Right lobe of liver (tissue), 6 donors: ENCODE measurements at regions not wholly inside any gene's neighbourhood (a gene's known extent, or its start where the extent isn't known, plus 50 kb on each side); places are given as distances from the start of the nearest gene placed in this dataset.

ENCODE experiments used
- ATAC-seq, 4 donors: fragments of 200-7000 bp; cut with Tn5 transposase; one replicate each; pipeline ENCODE4 v1.9.1; 2020; ENCODE audit warnings: mild to moderate bottlenecking in 4 of 4, moderate library complexity in 4 of 4
- DNase-seq, 3 donors: peaks; one replicate each; pipeline ENCODE4 v3.0.0-alpha.2; 2020
- H3K27ac ChIP-seq, 3 donors: fragments of 200-600 bp; one replicate each; pipeline ENCODE4 v1.8.0; 2022
- H3K27me3 ChIP-seq, 2 donors: fragments of 200-600 bp; one replicate each; pipeline ENCODE4 v1.8.0; 2022
- H3K36me3 ChIP-seq, 4 donors: fragments of 200-600 bp; sonication (generic) in 1 of 4; one replicate each; pipeline versions ENCODE4 v1.5.1 to v1.8.0; 2017 to 2022; ENCODE audit warnings: control low read depth in 1 of 4
- H3K4me1 ChIP-seq, 4 donors: fragments of 200-600 bp; sonication (generic) in 1 of 4; one replicate each; pipeline versions ENCODE4 v1.5.1 to v1.8.0; 2017 to 2022; ENCODE audit warnings: control low read depth in 1 of 4
- H3K4me3 ChIP-seq, 3 donors: fragments of 200-600 bp; one replicate each; pipeline ENCODE4 v1.8.0; 2022
- H3K9me3 ChIP-seq, 4 donors: fragments of 200-600 bp; sonication (generic) in 1 of 4; one replicate each; pipeline versions ENCODE4 v1.5.1 to v1.8.0; 2017 to 2022; ENCODE audit warnings: control low read depth in 1 of 4
- POLR2A ChIP-seq: fragments of 450-650 bp; IDR thresholded peaks from one replicate; pipeline ENCODE4 v1.6.1; 2017; ENCODE audit warnings: antibody characterized with exemption, mild to moderate bottlenecking
- WGBS: methylation state at CpG from one replicate; pipeline ENCODE4 v1.1.6; 2018; ENCODE audit warnings: low coverage, low lambda C conversion rate; ENCODE audit not compliant: insufficient coverage; ENCODE audit errors: missing lambda C conversion rate; 5-methylcytosine and 5-hydroxymethylcytosine counted together
- intact Hi-C, 2 donors: fragments of 100-400 bp; cut with DNase I; formaldehyde crosslinking; loops; one replicate each; pipeline versions ENCODE4 v1.11.2 to v1.14.1; 2022
- TF ChIP-seq, protein P1 (sequence below), 4 donors: fragments of 200-600 bp in 3 of 4; fragments of 450-650 bp in 1 of 4; IDR thresholded peaks; one replicate each; pipeline versions ENCODE4 v1.5.1 to v1.8.0; 2016 to 2022; ENCODE audit warnings: antibody characterized with exemption in 4 of 4, mild to moderate bottlenecking in 2 of 4
- donor health status: DM: no; HTN: yes; CAD: no.
- donor health status: DM: no; HTN: no; CAD: no.
- donor health status: DM: no; HTN: no; CAD: no.
- donor health status: DM: no; HTN: yes; CAD: no.
- donor health status: DM: no; HTN: yes; CAD: no.

- Histone ChIP-seq H3K27ac (no peak overlapping the region), H3K36me3 (no peaks in the 10 kb centered on the region), H3K4me3 (no peak overlapping the region), H3K4me1 (peaks cover 0 to 7% (median 3%) of the 10 kb centered on the region in 4 donors), H3K27me3 (peaks cover 3 to 12% of the 10 kb centered on the region in 2 donors), H3K9me3 (no peaks in the 10 kb centered on the region)
- WGBS: 100% methylated on average over 1 of the region's 1 CpG
- ATAC-seq (no peak), DNase-seq (no peak)
- intact Hi-C loops: no loop called here
- TF ChIP-seq, protein P1, sequence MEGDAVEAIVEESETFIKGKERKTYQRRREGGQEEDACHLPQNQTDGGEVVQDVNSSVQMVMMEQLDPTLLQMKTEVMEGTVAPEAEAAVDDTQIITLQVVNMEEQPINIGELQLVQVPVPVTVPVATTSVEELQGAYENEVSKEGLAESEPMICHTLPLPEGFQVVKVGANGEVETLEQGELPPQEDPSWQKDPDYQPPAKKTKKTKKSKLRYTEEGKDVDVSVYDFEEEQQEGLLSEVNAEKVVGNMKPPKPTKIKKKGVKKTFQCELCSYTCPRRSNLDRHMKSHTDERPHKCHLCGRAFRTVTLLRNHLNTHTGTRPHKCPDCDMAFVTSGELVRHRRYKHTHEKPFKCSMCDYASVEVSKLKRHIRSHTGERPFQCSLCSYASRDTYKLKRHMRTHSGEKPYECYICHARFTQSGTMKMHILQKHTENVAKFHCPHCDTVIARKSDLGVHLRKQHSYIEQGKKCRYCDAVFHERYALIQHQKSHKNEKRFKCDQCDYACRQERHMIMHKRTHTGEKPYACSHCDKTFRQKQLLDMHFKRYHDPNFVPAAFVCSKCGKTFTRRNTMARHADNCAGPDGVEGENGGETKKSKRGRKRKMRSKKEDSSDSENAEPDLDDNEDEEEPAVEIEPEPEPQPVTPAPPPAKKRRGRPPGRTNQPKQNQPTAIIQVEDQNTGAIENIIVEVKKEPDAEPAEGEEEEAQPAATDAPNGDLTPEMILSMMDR (IDR thresholded peaks at IDR 0.05): no peak
- no peak for TF ChIP-seq POLR2A
These were observed 83.3 kb downstream of the NOG start for GRCh38 chr17:56676810-56677209.

DNA sequence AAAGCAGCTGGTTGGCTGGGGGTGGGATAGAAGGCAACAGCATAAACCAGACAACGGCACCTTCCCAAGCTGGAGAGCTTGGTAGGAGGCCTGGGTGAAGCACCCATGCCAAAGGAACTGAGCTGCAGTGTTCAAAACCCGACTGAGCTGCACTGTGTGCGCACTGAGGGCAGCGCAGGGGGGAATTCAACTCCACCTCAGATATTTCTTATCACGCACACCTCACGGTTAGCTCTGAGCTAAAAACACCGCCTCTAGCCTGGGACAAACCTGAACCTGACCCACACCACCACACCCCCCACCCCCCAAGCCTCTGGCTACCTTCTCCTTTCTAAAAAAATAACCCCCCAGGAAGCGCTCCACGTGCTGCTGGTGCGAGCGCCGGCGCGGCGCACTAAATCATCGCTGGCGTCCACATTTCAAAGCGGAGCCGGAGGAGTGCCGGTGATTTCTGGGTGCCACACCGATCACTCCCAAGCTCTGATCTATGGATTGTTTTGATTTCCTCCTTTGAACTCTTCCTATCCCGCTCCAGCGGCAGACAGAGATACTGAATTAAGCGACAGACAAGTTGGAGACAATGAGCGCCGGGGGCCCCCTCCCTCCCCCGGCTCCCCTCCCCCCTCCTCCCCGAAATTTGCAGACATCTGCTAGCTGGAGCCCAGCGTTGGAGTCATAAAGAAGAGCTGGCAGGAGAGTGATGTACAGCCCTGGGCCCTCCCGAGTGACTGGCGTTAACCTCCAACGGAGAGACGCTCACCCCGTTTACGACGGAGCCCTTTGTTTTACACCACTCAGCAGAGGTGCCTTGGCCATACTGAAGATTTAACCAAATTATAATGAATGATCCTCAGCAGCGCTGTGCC is 85.0 kb downstream of the NOG start:
- TF ChIP-seq POLR2A: no peak
- TF ChIP-seq, protein P1 (IDR thresholded peaks at IDR 0.05): no peak
- Histone ChIP-seq H3K27me3 (peaks cover 3 to 12% of the 10 kb centered on the region in 2 donors), H3K9me3 (no peaks in the 10 kb centered on the region), H3K27ac (no peak overlapping the region), H3K4me1 (peaks cover 0 to 7% (median 3%) of the 10 kb centered on the region in 4 donors), H3K36me3 (no peaks in the 10 kb centered on the region), H3K4me3 (peak overlapping the region in 2 of 3 donors; percentile 19 to 31)
- intact Hi-C loops: no loop called here
- peak; percentile 37 to 48 (median 40) for ATAC-seq
- WGBS: 8% methylated on average over 24 of the region's 37 CpGs
- DNase-seq: no peak

GRCh38 chr17:56679115-56679776 is 85.7 kb downstream of the NOG start:
- no peaks in the 10 kb centered on the region for H3K9me3 ChIP-seq
- 0% methylated on average over 11 of the region's 12 CpGs for WGBS
- intact Hi-C loops: no loop called here
- ATAC-seq (peak; percentile 71 to 84 (median 74)), DNase-seq (no peak)
- TF ChIP-seq, protein P1 (IDR thresholded peaks at IDR 0.05): peak; percentile 36 to 65 (median 58)
- no peak for TF ChIP-seq POLR2A
- peaks cover 3 to 12% of the 10 kb centered on the region in 2 donors for H3K27me3 ChIP-seq
- no peaks in the 10 kb centered on the region for H3K36me3 ChIP-seq
- peak overlapping the region in 2 of 3 donors; percentile 19 to 31 for H3K4me3 ChIP-seq
- H3K4me1 ChIP-seq: peaks cover 0 to 7% (median 3%) of the 10 kb centered on the region in 4 donors
- H3K27ac ChIP-seq: no peak overlapping the region

DNA sequence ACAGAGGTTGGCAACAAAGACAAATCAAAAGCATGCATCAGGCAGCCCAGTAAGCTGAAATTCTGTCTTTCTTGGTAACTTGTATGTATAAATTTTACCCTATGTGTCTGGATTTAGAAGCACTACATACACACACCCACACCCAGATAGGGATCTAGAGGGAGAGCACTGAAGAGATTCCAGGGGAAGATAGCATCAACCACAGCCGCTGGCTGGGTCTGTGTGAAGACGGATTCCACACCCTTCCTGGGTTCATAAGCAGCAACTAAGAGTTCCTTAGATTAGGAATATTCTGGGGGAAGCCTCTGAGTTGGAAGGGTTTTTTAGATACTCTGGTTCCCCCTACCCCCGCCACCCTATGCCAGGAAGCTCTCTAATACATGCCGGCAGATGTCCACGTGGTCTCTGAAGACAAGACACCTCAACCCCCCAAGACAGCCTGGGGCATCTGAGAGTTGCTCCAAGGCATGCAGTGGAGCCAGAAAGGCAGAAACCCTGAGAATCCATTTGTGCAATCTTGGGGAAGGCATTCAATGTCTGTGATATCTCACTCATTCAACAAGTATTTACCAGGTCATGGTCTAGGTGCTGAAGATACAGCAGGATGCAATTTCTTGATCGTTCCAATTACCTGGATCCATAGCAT is 86.4 kb downstream of the NOG start:
- H3K36me3 ChIP-seq: no peaks in the 10 kb centered on the region
- peaks cover 3 to 12% of the 10 kb centered on the region in 2 donors for H3K27me3 ChIP-seq
- DNase-seq (no peak), ATAC-seq (no peak)
- TF ChIP-seq, protein P1 (IDR thresholded peaks at IDR 0.05): no peak
- TF ChIP-seq POLR2A: no peak
- WGBS: 37% methylated on average over 5 of the region's 6 CpGs
- no peak overlapping the region for H3K27ac ChIP-seq
- intact Hi-C loops: no loop called here
- peaks cover 0 to 7% (median 3%) of the 10 kb centered on the region in 4 donors for H3K4me1 ChIP-seq
- H3K4me3 ChIP-seq: no peak overlapping the region
- no peaks in the 10 kb centered on the region for H3K9me3 ChIP-seq
